Thyroid gland (tissue), 4 donors: ENCODE measurements at regions not wholly inside any gene's neighbourhood (a gene's known extent, or its start where the extent isn't known, plus 50 kb on each side); places are given as distances from the start of the nearest gene placed in this dataset.

Experiments
- DNase-seq, 2 donors: peaks; one replicate each; pipeline ENCODE4 v3.0.0-alpha.2; 2019
- H3K27ac ChIP-seq, 3 donors: fragments of 200-600 bp; sonication (generic); 1 replicate in 2 of 3; 2 replicates in 1 of 3; pipeline ENCODE4 v1.5.1; 2016 to 2019; ENCODE audit warnings: mild to moderate bottlenecking in 1 of 3, moderate library complexity in 1 of 3
- H3K27me3 ChIP-seq: fragments of 200-600 bp; sonication (generic); one replicate; pipeline ENCODE4 v1.5.1; 2019
- H3K36me3 ChIP-seq, 2 donors: fragments of 200-600 bp; sonication (generic); one replicate each; pipeline ENCODE4 v1.5.1; 2016 to 2019
- H3K4me1 ChIP-seq, 2 donors: fragments of 200-600 bp; sonication (generic); one replicate each; pipeline ENCODE4 v1.5.1; 2017 to 2019
- H3K4me3 ChIP-seq, 3 donors: fragments of 200-600 bp; sonication (generic); replicated peaks in 1 of 3; 1 replicate in 2 of 3; 2 replicates in 1 of 3; pipeline ENCODE4 v1.5.1; 2016; ENCODE audit warnings: mild to moderate bottlenecking in 1 of 3
- H3K9me3 ChIP-seq: fragments of 200-600 bp; sonication (generic); one replicate; pipeline ENCODE4 v1.5.1; 2017
- POLR2A ChIP-seq, 2 donors: fragments of 450-650 bp; IDR thresholded peaks; one replicate each; pipeline ENCODE4 v1.6.1; 2017; ENCODE audit warnings: antibody characterized with exemption in 2 of 2, mild to moderate bottlenecking in 2 of 2, moderate library complexity in 1 of 2
- WGBS, 2 donors: methylation state at CpG; one replicate each; pipeline ENCODE4 v1.1.5; 2017; 5-methylcytosine and 5-hydroxymethylcytosine counted together
- intact Hi-C: fragments of 100-400 bp; cut with DNase I; formaldehyde crosslinking; loops from one replicate; pipeline ENCODE4 v1.15.1; 2023
- TF ChIP-seq, protein P1 (sequence below), 6 experiments: fragments of 200-600 bp in 3 of 6; fragments of 450-650 bp in 3 of 6; sonication (generic) in 3 of 6; IDR thresholded peaks; one replicate each; pipeline ENCODE4 v1.5.1; 2016 to 2019; ENCODE audit warnings: antibody characterized with exemption in 6 of 6, mild to moderate bottlenecking in 2 of 6, inconsistent platforms in 1 of 6, moderate library complexity in 1 of 6

DNA sequence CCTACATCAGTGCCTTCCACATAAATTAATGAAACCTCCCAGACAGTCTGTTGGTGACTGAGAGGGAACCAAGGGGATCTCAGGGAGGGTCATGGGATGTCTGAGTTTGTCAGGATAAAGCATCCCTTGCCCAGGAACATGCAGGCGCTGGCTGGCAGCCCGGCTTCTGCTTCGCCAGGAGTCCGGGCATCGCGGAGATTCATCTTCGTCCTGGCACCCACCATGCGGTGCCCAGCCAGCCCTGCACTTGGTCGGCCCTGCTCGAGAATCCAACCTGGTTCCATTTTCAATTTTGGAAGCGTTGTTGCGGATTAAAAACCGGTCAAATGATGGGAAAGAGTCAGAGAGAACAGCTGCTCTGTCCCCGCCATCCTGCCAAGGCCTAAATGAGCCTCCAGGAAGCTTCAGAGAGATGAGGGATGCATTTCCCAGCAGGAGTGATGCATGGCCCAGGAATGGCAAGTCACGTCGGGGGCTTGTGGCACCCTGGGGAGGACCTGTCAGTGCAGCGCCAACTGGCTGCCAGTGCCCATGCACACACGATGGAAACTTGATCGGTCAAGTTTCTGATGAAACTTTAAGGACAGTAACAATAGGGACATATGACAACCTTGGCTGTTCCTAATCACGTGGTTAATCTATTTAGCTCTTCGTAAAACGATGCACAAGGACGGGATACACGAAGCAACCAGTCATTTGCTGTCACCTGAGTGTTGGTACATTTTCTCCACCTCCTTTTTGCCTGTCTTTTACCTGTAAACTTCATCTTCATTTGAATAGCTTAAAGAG is 260.8 kb upstream of the MKI67 start:
- no peak overlapping the region for H3K27ac ChIP-seq
- no peaks in the 10 kb centered on the region for H3K4me1 ChIP-seq
- no peak overlapping the region for H3K4me3 ChIP-seq
- DNase-seq, result no peak
- intact Hi-C loops, result no loop called here
- no peaks in the 10 kb centered on the region for H3K36me3 ChIP-seq
- WGBS, 2 donors, result 89 to 92% methylated on average over 24 of the region's 24 CpGs
- no peak for TF ChIP-seq POLR2A (IDR thresholded peaks at IDR 0.05)
- TF ChIP-seq, protein P1, sequence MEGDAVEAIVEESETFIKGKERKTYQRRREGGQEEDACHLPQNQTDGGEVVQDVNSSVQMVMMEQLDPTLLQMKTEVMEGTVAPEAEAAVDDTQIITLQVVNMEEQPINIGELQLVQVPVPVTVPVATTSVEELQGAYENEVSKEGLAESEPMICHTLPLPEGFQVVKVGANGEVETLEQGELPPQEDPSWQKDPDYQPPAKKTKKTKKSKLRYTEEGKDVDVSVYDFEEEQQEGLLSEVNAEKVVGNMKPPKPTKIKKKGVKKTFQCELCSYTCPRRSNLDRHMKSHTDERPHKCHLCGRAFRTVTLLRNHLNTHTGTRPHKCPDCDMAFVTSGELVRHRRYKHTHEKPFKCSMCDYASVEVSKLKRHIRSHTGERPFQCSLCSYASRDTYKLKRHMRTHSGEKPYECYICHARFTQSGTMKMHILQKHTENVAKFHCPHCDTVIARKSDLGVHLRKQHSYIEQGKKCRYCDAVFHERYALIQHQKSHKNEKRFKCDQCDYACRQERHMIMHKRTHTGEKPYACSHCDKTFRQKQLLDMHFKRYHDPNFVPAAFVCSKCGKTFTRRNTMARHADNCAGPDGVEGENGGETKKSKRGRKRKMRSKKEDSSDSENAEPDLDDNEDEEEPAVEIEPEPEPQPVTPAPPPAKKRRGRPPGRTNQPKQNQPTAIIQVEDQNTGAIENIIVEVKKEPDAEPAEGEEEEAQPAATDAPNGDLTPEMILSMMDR (IDR thresholded peaks at IDR 0.05), result no peak
- no peaks in the 10 kb centered on the region for H3K9me3 ChIP-seq
- no peaks in the 10 kb centered on the region for H3K27me3 ChIP-seq

DNA sequence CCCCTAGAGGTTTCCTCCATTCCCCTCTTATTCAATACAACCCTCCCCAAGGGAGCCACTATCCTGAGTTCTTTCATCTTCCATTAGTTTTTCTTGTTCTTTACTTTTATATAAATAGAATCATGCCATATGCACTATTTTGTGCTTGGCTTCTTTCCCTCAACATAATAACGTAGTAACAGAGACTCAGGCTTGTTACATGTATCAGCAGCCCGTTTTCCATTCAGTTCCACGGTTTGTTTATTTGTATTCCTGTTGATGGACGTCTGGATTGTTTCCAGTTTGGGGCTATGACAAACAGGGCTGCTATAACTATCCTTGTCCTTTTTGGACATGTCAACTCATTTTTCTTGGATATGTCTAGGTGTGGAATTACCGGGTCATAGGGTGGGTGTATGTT is 264.4 kb upstream of the MKI67 start:
- no peak overlapping the region for H3K27ac ChIP-seq
- H3K4me1 ChIP-seq, result no peaks in the 10 kb centered on the region
- WGBS, 2 donors, result 46 to 53% methylated on average over 5 of the region's 5 CpGs
- no peaks in the 10 kb centered on the region for H3K27me3 ChIP-seq
- TF ChIP-seq POLR2A (IDR thresholded peaks at IDR 0.05), result no peak
- TF ChIP-seq, protein P1 (IDR thresholded peaks at IDR 0.05), result no peak
- no peaks in the 10 kb centered on the region for H3K36me3 ChIP-seq
- intact Hi-C loops, result no loop called here
- no peak for DNase-seq
- H3K9me3 ChIP-seq, result no peaks in the 10 kb centered on the region
- no peak overlapping the region for H3K4me3 ChIP-seq

DNA sequence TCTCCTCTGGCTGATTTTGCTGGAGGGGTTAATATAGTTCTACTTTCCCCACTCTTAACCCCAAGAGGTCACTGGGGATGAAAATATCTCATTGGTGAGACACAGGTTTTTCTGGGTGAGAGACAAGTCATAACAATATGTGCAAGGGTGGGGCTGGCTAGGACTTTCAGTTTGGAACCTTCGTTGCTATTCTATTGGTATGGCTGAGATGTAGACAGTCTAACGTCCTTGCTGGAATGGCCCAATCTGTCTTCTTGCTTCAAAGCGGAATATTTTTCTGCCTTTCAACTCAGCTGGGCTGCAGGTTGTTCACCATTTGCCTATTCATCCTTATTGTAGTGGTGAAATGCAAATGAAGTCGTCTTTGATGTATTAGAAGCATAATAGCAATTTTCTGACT is 267.3 kb upstream of the MKI67 start:
- 56 to 77% methylated on average over 4 of the region's 4 CpGs for WGBS, 2 donors
- H3K36me3 ChIP-seq, result no peaks in the 10 kb centered on the region

DNA sequence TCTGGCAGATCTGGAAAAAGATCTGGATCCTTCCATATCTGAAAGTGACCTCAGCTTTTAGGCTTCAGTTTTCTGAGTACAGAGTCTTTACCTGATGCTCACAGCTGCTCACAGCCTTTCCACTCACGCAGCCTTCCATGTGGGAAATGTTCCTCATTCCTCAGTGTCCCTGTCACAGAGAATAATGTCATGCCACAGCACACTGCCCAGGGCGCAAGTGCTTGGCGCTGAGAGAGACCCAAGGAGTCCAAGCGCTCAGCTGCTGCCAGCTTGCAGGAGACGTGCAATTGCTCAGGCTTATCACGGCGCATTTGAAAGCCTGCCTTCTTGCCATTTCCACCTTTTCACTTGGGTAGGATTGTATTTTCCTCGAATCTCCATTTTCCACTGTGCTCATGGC is 271.9 kb upstream of the MKI67 start:
- Histone ChIP-seq H3K27me3 (no peaks in the 10 kb centered on the region), H3K9me3 (no peaks in the 10 kb centered on the region), H3K27ac (no peak overlapping the region), H3K4me1 (no peaks in the 10 kb centered on the region), H3K4me3 (no peak overlapping the region), H3K36me3 (no peaks in the 10 kb centered on the region)
- WGBS, 2 donors, result 85 to 89% methylated on average over 8 of the region's 8 CpGs
- no peak for TF ChIP-seq POLR2A (IDR thresholded peaks at IDR 0.05)
- TF ChIP-seq, protein P1 (IDR thresholded peaks at IDR 0.05), result no peak
- DNase-seq, result no peak
- intact Hi-C loops, result no loop called here

More for the DNA sequence above, 267.3 kb upstream of the MKI67 start:
- intact Hi-C loops, result no loop called here
- Histone ChIP-seq H3K4me1 (no peaks in the 10 kb centered on the region), H3K27me3 (no peaks in the 10 kb centered on the region), H3K4me3 (no peak overlapping the region), H3K27ac (no peak overlapping the region), H3K9me3 (no peaks in the 10 kb centered on the region)
- TF ChIP-seq, protein P1 (IDR thresholded peaks at IDR 0.05), result no peak
- TF ChIP-seq POLR2A (IDR thresholded peaks at IDR 0.05), result no peak
- DNase-seq, result no peak

DNA sequence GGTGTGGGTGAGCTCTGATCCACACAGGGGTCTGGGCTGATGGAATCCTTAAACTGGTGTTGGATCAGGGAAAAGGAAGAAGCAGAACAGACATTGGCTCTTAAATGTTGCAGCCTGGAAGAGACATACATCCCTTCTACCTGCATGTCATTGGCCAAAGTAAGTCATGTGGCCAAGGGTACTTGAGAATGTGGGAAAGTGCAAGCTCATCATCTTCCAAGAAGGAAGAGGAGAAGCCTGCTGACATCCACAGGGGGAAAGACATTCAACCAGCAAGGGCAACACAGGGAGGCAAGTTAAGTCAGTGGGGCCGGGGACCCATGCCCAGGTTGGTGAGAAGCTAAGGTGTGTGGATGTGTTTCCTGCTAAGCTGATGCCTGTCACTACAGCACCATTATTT is 272.8 kb upstream of the MKI67 start:
- no peak overlapping the region for H3K27ac ChIP-seq
- TF ChIP-seq, protein P1 (IDR thresholded peaks at IDR 0.05), result no peak
- TF ChIP-seq POLR2A (IDR thresholded peaks at IDR 0.05), result no peak
- no peaks in the 10 kb centered on the region for H3K36me3 ChIP-seq
- H3K4me3 ChIP-seq, result no peak overlapping the region
- DNase-seq, result no peak
- H3K27me3 ChIP-seq, result no peaks in the 10 kb centered on the region
- 87 to 92% methylated on average over 1 of the region's 1 CpG for WGBS, 2 donors
- intact Hi-C loops, result no loop called here
- no peaks in the 10 kb centered on the region for H3K4me1 ChIP-seq
- no peaks in the 10 kb centered on the region for H3K9me3 ChIP-seq
